Osteocyte (in vitro differentiated cells): ENCODE measurements at regions not wholly inside any gene's neighbourhood (a gene's known extent, or its start where the extent isn't known, plus 50 kb on each side); places are given as distances from the start of the nearest gene placed in this dataset.

Source experiments
- DNase-seq: peaks from one replicate; pipeline ENCODE4 v3.0.0; 2021; ENCODE audit warnings: mixed read lengths; ENCODE audit not compliant: unreplicated experiment; ENCODE audit errors: extremely low spot score
- H3K27ac Mint-ChIP-seq: one replicate; pipeline ENCODE4 v1.8.0; 2021; ENCODE audit warnings: mild to moderate bottlenecking, mixed read lengths; ENCODE audit not compliant: unreplicated experiment
- H3K27me3 Mint-ChIP-seq: one replicate; pipeline ENCODE4 v1.8.0; 2021; ENCODE audit warnings: mixed read lengths; ENCODE audit not compliant: unreplicated experiment
- H3K36me3 Mint-ChIP-seq: one replicate; pipeline ENCODE4 v1.8.0; 2021; ENCODE audit warnings: mixed read lengths; ENCODE audit not compliant: unreplicated experiment
- H3K4me1 Mint-ChIP-seq: one replicate; pipeline ENCODE4 v1.8.0; 2021; ENCODE audit warnings: mixed read lengths; ENCODE audit not compliant: unreplicated experiment
- H3K4me3 Mint-ChIP-seq: one replicate; pipeline ENCODE4 v1.8.0; 2021; ENCODE audit warnings: mild to moderate bottlenecking, moderate library complexity, mixed read lengths; ENCODE audit not compliant: unreplicated experiment
- H3K9me3 Mint-ChIP-seq: one replicate; pipeline ENCODE4 v1.8.0; 2021; ENCODE audit warnings: mixed read lengths; ENCODE audit not compliant: unreplicated experiment
- TF ChIP-seq, protein P1 (sequence below): fragments of 200-600 bp; sonication (generic); IDR thresholded peaks from 2 replicates; pipeline ENCODE4 v1.5.0; 2021; ENCODE audit warnings: antibody characterized with exemption, mild to moderate bottlenecking, moderate library complexity

DNA sequence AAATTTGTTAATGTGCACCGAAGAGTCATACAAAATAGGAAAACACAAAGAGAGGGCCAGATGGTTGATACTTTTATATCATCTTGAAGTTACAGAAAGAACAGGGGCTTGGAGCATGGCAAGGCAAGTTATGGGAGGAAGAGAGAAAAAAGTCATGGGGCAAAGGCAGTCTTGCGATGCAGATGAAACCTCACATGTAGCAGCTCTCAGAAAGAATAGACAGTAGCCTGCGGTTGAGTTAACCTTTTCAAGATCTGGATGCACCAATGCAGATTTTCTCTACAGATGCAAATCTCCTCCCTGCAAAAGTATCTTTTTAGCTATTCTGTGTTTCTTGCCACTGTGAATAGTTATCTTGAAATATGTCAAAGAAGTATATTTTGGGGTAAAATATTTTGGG, 243.9 kb downstream of the TMEM167A start:
- H3K36me3 Mint-ChIP-seq = peaks cover 2% of the 10 kb centered on the region
- H3K27ac Mint-ChIP-seq = no peak overlapping the region
- TF ChIP-seq, protein P1, sequence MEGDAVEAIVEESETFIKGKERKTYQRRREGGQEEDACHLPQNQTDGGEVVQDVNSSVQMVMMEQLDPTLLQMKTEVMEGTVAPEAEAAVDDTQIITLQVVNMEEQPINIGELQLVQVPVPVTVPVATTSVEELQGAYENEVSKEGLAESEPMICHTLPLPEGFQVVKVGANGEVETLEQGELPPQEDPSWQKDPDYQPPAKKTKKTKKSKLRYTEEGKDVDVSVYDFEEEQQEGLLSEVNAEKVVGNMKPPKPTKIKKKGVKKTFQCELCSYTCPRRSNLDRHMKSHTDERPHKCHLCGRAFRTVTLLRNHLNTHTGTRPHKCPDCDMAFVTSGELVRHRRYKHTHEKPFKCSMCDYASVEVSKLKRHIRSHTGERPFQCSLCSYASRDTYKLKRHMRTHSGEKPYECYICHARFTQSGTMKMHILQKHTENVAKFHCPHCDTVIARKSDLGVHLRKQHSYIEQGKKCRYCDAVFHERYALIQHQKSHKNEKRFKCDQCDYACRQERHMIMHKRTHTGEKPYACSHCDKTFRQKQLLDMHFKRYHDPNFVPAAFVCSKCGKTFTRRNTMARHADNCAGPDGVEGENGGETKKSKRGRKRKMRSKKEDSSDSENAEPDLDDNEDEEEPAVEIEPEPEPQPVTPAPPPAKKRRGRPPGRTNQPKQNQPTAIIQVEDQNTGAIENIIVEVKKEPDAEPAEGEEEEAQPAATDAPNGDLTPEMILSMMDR = no peak

DNA sequence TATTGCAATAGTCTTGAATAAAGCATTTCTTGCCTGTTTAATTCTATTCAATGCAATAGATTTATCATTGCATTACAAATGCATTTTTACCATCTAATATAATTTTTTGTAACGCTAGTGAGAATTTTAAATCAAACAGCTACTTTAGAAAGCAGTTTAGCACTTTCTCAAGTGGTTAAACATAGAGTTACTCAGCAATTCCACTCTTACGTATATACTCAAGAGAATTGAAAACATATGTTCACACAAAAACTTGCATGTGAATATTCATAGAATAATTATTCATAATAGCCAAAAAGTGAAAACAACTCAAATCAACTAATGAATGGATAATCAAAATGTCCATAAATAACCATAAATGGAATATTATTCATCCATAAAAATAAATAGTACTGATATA, 244.7 kb downstream of the TMEM167A start:
- TF ChIP-seq, protein P1 = no peak
- peaks cover 2% of the 10 kb centered on the region for H3K36me3 Mint-ChIP-seq
- no peak overlapping the region for H3K27ac Mint-ChIP-seq
- H3K27me3 Mint-ChIP-seq = peaks cover 4% of the 10 kb centered on the region
- no peaks in the 10 kb centered on the region for H3K4me1 Mint-ChIP-seq
- no peak overlapping the region for H3K4me3 Mint-ChIP-seq
- peaks cover 8% of the 10 kb centered on the region for H3K9me3 Mint-ChIP-seq
- DNase-seq = no peak

More for the DNA sequence above, 243.9 kb downstream of the TMEM167A start:
- peaks cover 4% of the 10 kb centered on the region for H3K27me3 Mint-ChIP-seq
- H3K4me1 Mint-ChIP-seq = no peaks in the 10 kb centered on the region
- H3K4me3 Mint-ChIP-seq = no peak overlapping the region
- peaks cover 8% of the 10 kb centered on the region for H3K9me3 Mint-ChIP-seq
- no peak for DNase-seq

DNA sequence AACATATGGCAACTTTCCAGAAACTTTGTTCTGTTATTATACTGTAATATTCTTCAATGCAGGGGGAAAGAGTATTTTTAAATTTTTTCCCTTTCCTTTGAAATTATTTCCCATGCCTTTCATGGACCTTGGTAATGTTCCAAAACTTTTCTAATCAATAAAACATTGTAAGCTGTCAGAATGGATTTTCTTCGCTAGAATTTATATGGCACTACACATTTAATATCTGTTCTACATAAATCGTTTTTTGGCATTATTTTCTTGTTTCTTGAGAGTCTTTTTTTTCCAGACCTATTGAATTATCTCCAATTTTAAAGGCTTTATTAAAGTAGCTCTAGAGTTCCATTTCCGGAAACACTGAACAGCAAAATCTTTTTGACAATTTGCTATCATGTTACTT, 249.0 kb downstream of the TMEM167A start:
- Mint-ChIP-seq H3K27ac (no peak overlapping the region), H3K27me3 (no peaks in the 10 kb centered on the region), H3K4me3 (no peak overlapping the region), H3K9me3 (no peaks in the 10 kb centered on the region), H3K36me3 (no peaks in the 10 kb centered on the region), H3K4me1 (no peaks in the 10 kb centered on the region)
- TF ChIP-seq, protein P1 = no peak
- DNase-seq = no peak

DNA sequence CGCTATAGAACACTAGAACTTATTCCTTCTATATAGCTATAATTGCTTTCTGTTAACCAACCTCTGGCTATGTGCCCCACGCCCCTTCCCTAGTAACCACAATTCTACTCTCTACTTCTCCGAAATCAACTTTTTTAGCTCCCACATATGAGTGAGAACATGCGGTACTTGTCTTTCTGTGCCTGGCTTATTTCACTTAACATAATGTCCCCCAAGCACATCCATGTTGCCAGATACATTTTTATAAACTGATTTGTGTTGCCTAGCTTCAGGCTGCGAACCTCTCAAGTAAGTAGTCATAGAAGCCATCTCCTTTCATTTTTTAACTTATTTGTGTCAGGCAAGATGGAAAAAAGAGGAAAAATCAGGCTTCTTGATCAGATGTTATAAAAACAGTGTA, 249.5 kb downstream of the TMEM167A start:
- no peak overlapping the region for H3K27ac Mint-ChIP-seq
- no peak overlapping the region for H3K4me3 Mint-ChIP-seq
- no peaks in the 10 kb centered on the region for H3K9me3 Mint-ChIP-seq
- H3K27me3 Mint-ChIP-seq = no peaks in the 10 kb centered on the region
- H3K4me1 Mint-ChIP-seq = no peaks in the 10 kb centered on the region
- H3K36me3 Mint-ChIP-seq = no peaks in the 10 kb centered on the region
- no peak for DNase-seq
- TF ChIP-seq, protein P1 = no peak

DNA sequence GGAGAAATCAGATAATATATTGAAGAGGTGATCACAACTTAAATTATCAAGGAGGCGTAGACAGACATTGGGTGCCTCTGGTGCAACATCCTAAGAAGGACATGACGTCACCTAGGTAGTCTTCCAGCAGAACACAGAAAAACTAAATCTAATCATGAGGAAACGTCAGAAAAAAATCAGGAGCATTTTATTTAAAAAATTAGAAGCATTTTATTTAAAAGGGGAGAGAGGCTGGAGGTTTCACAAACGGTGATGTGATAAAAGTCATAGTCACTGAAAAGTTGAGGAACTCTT, 254.6 kb downstream of the TMEM167A start:
- H3K4me3 Mint-ChIP-seq = no peak overlapping the region
- no peak overlapping the region for H3K27ac Mint-ChIP-seq
- H3K4me1 Mint-ChIP-seq = no peaks in the 10 kb centered on the region

More for the DNA sequence above, 254.6 kb downstream of the TMEM167A start:
- no peak for DNase-seq
- TF ChIP-seq, protein P1 = no peak
- no peaks in the 10 kb centered on the region for H3K27me3 Mint-ChIP-seq
- no peaks in the 10 kb centered on the region for H3K9me3 Mint-ChIP-seq
- no peaks in the 10 kb centered on the region for H3K36me3 Mint-ChIP-seq
